ENCODE measurements at regions not wholly inside any gene's neighbourhood (a gene's known extent, or its start where the extent isn't known, plus 50 kb on each side); places are given as distances from the start of the nearest gene placed in this dataset.
"Not testable (repeated sequence)": the region's sequence is repeated elsewhere in the genome, so short reads cannot be mapped to it uniquely, and the experiment has no call there.

DNA sequence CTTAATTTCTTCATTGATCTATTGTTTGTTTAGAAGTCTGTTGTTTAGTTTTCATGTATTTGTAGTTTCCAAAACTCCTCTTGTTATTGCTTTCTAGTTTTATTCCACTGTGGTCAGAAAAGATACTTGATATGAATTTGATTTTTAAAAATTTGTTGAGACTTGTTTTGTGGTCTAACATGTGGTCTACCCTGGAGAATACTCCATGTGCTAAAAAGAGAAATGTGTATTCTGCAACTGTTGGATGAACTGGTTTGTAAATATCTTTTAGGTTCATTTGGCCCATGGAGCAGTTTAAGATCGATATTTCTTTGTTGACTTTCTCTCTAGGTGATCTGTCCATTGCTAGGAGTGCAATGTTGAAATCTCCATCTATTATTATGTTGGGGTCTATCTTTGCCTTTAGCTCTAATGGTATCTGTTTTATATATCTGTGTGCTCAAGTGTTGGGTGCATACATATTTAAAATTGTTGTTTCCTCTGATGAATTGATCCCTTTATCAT lies 150.6 kb upstream of the ATP10B start:
- no peak overlapping the region for H2AFZ ChIP-seq (ENCODE audit: low read depth, low read length)
- no peaks in the 10 kb centered on the region for H3K36me3 ChIP-seq (ENCODE audit: insufficient read depth, low read length)
- no peaks in the 10 kb centered on the region for H3K79me2 ChIP-seq (ENCODE audit: insufficient read depth, low read length)
- TF ChIP-seq EZH2 (IDR thresholded peaks at IDR 0.05; ENCODE audit: borderline replicate concordance, low read depth, low read length, severe bottlenecking), result no peak
- TF ChIP-seq, protein P1, sequence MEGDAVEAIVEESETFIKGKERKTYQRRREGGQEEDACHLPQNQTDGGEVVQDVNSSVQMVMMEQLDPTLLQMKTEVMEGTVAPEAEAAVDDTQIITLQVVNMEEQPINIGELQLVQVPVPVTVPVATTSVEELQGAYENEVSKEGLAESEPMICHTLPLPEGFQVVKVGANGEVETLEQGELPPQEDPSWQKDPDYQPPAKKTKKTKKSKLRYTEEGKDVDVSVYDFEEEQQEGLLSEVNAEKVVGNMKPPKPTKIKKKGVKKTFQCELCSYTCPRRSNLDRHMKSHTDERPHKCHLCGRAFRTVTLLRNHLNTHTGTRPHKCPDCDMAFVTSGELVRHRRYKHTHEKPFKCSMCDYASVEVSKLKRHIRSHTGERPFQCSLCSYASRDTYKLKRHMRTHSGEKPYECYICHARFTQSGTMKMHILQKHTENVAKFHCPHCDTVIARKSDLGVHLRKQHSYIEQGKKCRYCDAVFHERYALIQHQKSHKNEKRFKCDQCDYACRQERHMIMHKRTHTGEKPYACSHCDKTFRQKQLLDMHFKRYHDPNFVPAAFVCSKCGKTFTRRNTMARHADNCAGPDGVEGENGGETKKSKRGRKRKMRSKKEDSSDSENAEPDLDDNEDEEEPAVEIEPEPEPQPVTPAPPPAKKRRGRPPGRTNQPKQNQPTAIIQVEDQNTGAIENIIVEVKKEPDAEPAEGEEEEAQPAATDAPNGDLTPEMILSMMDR (IDR thresholded peaks at IDR 0.05; ENCODE audit: borderline replicate concordance, extremely low read depth, low read length, poor library complexity, severe bottlenecking), result no peak
- no peaks in the 10 kb centered on the region for H3K4me1 ChIP-seq (ENCODE audit: insufficient read depth, low read length)
- no peak overlapping the region for H3K4me2 ChIP-seq (ENCODE audit: insufficient read depth, low read length)
- H3K9ac ChIP-seq (ENCODE audit: low read depth, low read length), result no peak overlapping the region
- ATAC-seq (ENCODE audit: insufficient read depth, low read depth) (0 out of 3 replicates have a peak, but pooled peaks have one; percentile 22), DNase-seq (no peak)
- H3K9me3 ChIP-seq (ENCODE audit: insufficient read depth, low read length, severe bottlenecking), result peaks cover 9% of the 10 kb centered on the region
- H3K27ac ChIP-seq (ENCODE audit: low read length), result no peak overlapping the region
- H3K27me3 ChIP-seq (ENCODE audit: insufficient read depth, low read length, poor library complexity), result no peaks in the 10 kb centered on the region
- H4K20me1 ChIP-seq (ENCODE audit: insufficient read depth, low read length), result no peaks in the 10 kb centered on the region
- H3K4me3 ChIP-seq (ENCODE audit: low read depth in 1 of 2, low read length in 2 of 2), result no peak overlapping the region

DNA sequence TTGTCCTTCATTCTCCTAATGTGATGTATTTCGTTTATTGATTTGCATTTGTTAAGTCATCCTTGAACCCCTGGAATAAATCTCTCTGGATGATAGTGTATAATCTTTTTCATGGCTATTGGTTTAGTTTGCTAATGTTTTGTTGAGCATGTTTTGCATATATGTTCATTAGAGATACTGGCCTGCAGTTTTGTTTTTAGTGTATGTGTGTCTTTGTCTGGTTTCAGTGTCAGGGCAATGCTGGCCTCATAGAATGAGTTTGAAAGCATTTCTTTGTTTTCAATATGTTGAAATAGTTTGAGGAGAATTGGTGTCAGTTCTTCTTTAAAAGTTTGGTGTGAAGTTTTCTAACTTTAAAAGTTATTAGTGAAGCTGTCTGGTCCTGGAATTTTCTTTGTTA lies 149.6 kb upstream of the ATP10B start:
- H3K27ac ChIP-seq (ENCODE audit: low read length), result no peak overlapping the region
- H2AFZ ChIP-seq (ENCODE audit: low read depth, low read length), result no peak overlapping the region
- no peaks in the 10 kb centered on the region for H3K4me1 ChIP-seq (ENCODE audit: insufficient read depth, low read length)
- no peak overlapping the region for H3K4me3 ChIP-seq (ENCODE audit: low read depth in 1 of 2, low read length in 2 of 2)
- no peaks in the 10 kb centered on the region for H4K20me1 ChIP-seq (ENCODE audit: insufficient read depth, low read length)
- peaks cover 9% of the 10 kb centered on the region for H3K9me3 ChIP-seq (ENCODE audit: insufficient read depth, low read length, severe bottlenecking)
- H3K27me3 ChIP-seq (ENCODE audit: insufficient read depth, low read length, poor library complexity), result no peaks in the 10 kb centered on the region
- ATAC-seq (ENCODE audit: insufficient read depth, low read depth) (no peak), DNase-seq (no peak)
- no peak overlapping the region for H3K9ac ChIP-seq (ENCODE audit: low read depth, low read length)
- H3K79me2 ChIP-seq (ENCODE audit: insufficient read depth, low read length), result no peaks in the 10 kb centered on the region
- no peak for TF ChIP-seq EZH2 (IDR thresholded peaks at IDR 0.05; ENCODE audit: borderline replicate concordance, low read depth, low read length, severe bottlenecking)
- TF ChIP-seq, protein P1 (IDR thresholded peaks at IDR 0.05; ENCODE audit: borderline replicate concordance, extremely low read depth, low read length, poor library complexity, severe bottlenecking), result no peak
- no peak overlapping the region for H3K4me2 ChIP-seq (ENCODE audit: insufficient read depth, low read length)
- no peaks in the 10 kb centered on the region for H3K36me3 ChIP-seq (ENCODE audit: insufficient read depth, low read length)

DNA sequence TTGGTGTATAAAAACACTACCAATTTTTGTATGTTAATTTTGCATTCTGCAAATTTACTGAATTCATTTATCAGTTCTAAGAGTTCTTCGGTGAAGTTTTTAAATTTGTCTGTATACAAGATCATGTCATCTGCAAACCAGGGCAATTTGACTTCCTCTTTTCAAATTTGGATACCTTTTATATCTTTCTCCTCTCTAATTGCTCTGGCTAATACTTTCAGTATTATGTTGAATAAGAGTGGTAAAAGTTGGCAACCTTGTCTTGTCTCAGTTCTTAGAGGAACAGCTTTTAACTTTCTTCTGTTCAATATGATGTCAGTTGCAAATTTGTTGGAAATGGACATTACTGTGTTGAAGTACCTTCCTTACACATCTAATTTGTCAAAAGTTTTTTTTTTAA lies 149.1 kb upstream of the ATP10B start:
- H3K27ac ChIP-seq (ENCODE audit: low read length); H3K9me3 ChIP-seq (ENCODE audit: insufficient read depth, low read length, severe bottlenecking); DNase-seq; H3K4me3 ChIP-seq (ENCODE audit: low read depth in 1 of 2, low read length in 2 of 2); H4K20me1 ChIP-seq (ENCODE audit: insufficient read depth, low read length); H3K27me3 ChIP-seq (ENCODE audit: insufficient read depth, low read length, poor library complexity); H3K4me1 ChIP-seq (ENCODE audit: insufficient read depth, low read length); H3K79me2 ChIP-seq (ENCODE audit: insufficient read depth, low read length); H2AFZ ChIP-seq (ENCODE audit: low read depth, low read length); ATAC-seq (ENCODE audit: insufficient read depth, low read depth); H3K9ac ChIP-seq (ENCODE audit: low read depth, low read length); H3K36me3 ChIP-seq (ENCODE audit: insufficient read depth, low read length); H3K4me2 ChIP-seq (ENCODE audit: insufficient read depth, low read length): not testable (repeated sequence)

DNA sequence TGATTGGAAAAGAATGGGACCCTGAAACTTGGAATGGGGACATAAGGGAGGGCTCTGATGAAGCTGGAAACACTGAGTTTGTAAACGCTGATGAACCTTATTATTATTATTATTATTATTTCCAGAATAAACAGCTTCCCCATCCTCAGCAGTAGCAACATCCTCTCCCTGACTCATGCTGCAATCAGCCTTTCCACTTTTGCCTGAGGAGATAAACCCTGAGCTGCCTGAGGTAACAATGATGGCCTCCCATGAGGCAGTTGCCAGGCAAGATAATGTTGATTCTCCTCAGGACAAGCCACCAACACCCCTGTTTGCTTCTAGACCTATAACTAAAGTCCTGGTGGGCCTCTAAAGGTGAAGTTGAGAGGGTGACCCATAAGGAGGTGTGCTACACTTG lies 139.2 kb upstream of the ATP10B start:
- Histone ChIP-seq H3K27me3 (ENCODE audit: insufficient read depth, low read length, poor library complexity) (no peaks in the 10 kb centered on the region), H3K4me2 (ENCODE audit: insufficient read depth, low read length) (no peak overlapping the region)

More for the DNA sequence above, 139.2 kb upstream of the ATP10B start:
- DNase-seq, result no peak
- ATAC-seq (ENCODE audit: insufficient read depth, low read depth), result no peak
- no peak overlapping the region for H2AFZ ChIP-seq (ENCODE audit: low read depth, low read length)
- no peaks in the 10 kb centered on the region for H3K9me3 ChIP-seq (ENCODE audit: insufficient read depth, low read length, severe bottlenecking)
- H3K79me2 ChIP-seq (ENCODE audit: insufficient read depth, low read length), result no peaks in the 10 kb centered on the region
- no peaks in the 10 kb centered on the region for H3K4me1 ChIP-seq (ENCODE audit: insufficient read depth, low read length)
- H3K9ac ChIP-seq (ENCODE audit: low read depth, low read length), result no peak overlapping the region
- no peak overlapping the region for H3K27ac ChIP-seq (ENCODE audit: low read length)
- TF ChIP-seq, protein P1 (IDR thresholded peaks at IDR 0.05; ENCODE audit: borderline replicate concordance, extremely low read depth, low read length, poor library complexity, severe bottlenecking), result no peak
- no peak for TF ChIP-seq EZH2 (IDR thresholded peaks at IDR 0.05; ENCODE audit: borderline replicate concordance, low read depth, low read length, severe bottlenecking)
- no peak overlapping the region for H3K4me3 ChIP-seq (ENCODE audit: low read depth in 1 of 2, low read length in 2 of 2)
- H4K20me1 ChIP-seq (ENCODE audit: insufficient read depth, low read length), result no peaks in the 10 kb centered on the region
- no peaks in the 10 kb centered on the region for H3K36me3 ChIP-seq (ENCODE audit: insufficient read depth, low read length)

Data from DND-41 (cell line).